ENCODE measurements at regions not wholly inside any gene's neighbourhood (a gene's known extent, or its start where the extent isn't known, plus 50 kb on each side); places are given as distances from the start of the nearest gene placed in this dataset.

DNA sequence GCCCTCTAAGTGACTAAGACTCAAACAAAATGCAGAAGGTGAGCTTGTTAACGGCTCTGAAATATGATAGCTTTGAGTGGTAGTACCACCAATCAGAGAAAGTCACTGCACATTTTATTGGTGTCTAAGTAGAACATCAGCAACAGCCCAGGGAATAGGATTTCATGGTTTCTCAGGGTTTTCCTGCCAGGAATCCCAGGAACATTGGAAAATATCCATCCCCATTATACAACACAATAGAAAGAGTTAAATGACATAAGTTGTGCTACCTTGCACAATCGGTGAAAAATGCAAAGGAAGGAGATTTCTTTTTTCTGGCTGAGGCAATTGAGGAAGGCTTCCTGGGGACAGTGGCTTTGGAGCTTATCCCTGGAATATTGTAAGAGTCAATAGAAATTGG, 283.1 kb downstream of the HLX start:
- no peak for DNase-seq (ENCODE audit: low read depth, low spot score)

- no peak for DNase-seq (ENCODE audit: low read depth, low spot score)
Measured at GRCh38 chr1:221162939-221163338, 283.7 kb downstream of the HLX start.

- no peak for DNase-seq (ENCODE audit: low read depth, low spot score)
Measured at GRCh38 chr1:221164029-221164428, 284.8 kb downstream of the HLX start.

- no peak for DNase-seq (ENCODE audit: low read depth, low spot score)
Measured at GRCh38 chr1:221164951-221165838, 286.0 kb downstream of the HLX start.

- DNase-seq (ENCODE audit: low read depth, low spot score), result no peak
Measured at GRCh38 chr1:221165839-221166500, 286.7 kb downstream of the HLX start.

- no peak for DNase-seq (ENCODE audit: low read depth, low spot score)
Measured at GRCh38 chr1:221166559-221167318, 287.5 kb downstream of the HLX start.

DNA sequence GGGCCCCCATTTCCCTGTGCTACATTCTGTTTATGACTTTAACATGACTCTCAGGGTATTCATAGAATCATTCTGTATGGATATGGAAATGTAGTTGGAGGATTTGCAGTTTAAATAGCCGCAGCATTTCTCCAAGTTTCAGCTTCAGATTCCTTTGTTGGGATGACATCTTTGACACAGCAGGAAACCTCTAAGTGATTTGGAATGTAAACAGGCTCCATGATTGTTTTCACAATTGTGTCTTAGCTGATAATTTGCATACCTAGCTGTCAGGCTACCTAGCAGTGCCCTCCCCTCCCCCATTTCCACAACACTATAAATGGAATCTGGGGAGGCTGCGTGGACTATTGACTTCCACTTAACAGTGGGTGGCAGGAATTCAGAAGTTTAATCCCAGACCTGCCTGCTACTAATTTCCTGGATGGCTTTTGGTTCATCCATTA, 290.2 kb downstream of the HLX start:
- DNase-seq (ENCODE audit: low read depth, low spot score), result peak; percentile 83

DNA sequence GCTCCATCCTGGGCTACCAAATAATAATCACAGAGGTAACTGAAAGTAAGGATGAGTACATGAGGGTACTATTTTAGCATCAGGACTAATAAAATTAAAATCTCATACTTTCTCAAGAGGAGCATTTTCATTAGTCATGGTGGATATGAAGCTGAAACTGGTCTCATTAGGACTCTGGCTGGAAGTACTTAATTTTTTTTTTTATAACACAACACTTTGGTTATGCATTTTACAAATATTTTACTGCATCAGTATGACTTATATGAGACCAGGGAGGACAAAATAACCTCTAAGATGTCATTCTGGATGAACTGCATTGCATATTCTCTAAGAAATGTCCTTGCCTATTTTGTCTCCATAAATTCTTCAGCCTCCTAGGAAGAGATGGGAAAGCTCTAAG, 290.9 kb downstream of the HLX start:
- DNase-seq (ENCODE audit: low read depth, low spot score), result no peak

DNA sequence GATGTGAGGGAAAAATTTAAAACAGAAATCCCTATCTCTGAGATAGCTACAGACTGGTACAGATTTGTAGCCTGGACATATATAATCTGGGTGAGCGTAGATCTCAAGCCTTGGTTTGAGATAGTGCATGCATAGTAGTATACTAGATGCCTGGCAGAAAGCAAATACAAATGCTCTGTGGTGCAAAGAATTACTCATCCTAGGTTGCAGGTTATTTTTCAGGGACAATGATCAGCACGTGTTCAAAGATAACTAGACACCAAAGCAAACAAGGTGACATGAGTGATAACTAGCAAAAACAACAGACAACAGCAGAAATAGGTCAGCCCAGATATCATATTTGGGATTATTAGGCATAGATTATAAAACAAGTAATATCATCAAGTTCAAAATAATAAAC, 292.5 kb downstream of the HLX start:
- DNase-seq (ENCODE audit: low read depth, low spot score), result no peak

- DNase-seq (ENCODE audit: low read depth, low spot score), result no peak
Measured at GRCh38 chr1:221172841-221173240, 293.6 kb downstream of the HLX start.

GRCh38 chr1:221174330-221174993, 295.2 kb downstream of the HLX start:
- DNase-seq (ENCODE audit: low read depth, low spot score), result no peak

DNA sequence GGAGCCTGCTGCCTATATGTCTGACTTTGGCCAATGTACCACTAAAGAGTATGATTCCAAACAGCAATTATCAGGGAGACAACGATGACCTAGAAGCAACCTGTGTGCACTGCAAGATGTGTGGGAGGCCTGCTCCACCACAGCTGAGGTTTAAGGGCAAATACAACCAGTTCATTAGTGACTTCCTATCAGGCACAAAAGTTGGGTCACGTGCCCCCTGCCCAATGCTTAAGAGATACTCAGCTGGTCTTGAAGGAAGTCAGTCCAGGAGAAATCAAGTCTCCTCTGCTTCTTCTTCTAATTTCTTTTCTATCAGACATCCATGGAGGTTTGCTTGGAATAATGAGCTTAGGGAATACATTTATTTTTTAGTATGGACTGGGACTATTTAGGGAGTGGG, 296.0 kb downstream of the HLX start:
- no peak for DNase-seq (ENCODE audit: low read depth, low spot score)

GRCh38 chr1:221180704-221181368, 301.6 kb downstream of the HLX start:
- DNase-seq (ENCODE audit: low read depth, low spot score), result no peak

DNA sequence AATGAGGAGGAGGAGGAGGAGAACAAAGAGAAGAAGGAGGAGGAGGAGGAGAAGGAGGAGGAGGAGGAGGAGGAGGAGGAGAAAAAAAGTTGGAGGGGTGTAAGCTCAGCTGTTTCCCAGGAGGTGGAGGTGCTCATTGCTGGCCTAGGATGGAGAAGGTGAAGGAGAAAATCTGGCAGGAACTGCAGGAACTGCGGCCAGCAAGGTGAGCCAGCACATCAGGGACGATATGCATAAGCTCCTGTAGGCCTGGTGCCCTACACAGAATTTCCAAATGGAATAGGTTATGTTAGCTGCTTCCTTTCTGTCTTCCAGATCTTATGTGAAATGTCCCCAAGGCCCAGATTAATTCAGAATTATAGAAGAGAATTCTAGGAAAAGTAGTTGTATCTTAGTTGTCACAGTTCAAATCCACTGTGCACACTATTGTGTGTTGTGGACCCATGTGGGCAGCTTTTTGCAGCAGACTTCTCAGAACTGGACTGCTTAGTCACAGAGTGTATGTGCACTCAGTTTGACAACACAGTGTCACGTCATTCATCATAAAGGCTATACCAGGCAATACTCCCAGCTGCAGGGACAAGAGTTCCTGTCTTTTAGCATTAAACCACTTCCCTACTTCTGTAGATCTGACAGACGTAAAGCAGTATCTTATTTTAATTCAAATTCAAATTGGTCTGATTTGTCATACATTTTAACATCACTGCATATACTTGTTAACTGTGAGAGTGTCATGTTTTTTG, 303.7 kb downstream of the HLX start:
- DNase-seq (ENCODE audit: low read depth, low spot score), result no peak

DNA sequence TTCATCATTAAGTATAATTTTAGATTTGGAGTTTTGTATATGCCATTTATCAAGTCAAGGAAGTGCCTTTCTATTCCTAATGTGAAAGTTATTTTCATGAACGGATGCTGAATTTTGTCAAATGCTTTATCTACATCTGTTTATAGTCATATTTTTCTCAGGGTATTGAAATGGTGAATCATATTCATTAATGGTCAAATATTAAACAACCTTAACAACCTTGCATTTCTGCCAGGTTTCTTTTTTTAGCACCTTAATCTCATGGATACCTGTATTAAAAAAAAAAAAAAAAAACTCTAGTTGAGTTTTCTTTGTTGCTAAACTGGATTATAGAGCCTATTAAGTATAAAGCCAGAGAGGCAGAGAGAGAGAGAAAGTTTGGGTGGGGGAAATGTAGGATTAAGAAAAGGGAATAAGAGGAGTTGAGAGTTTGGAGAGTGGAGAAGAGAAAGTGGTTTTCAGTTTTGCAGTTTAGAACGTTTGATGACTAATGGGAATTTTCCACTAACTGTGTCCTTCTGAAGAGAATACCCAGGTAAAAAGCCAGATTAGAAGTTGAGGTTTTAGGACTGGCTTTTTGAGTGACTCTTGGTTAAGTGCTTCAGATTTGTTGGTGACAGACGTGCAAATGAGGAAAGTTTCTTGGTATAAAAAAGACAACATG, 305.0 kb downstream of the HLX start:
- no peak for DNase-seq (ENCODE audit: low read depth, low spot score)

- no peak for DNase-seq (ENCODE audit: low read depth, low spot score)
Measured at GRCh38 chr1:221187174-221187573, 307.9 kb downstream of the HLX start.

DNA sequence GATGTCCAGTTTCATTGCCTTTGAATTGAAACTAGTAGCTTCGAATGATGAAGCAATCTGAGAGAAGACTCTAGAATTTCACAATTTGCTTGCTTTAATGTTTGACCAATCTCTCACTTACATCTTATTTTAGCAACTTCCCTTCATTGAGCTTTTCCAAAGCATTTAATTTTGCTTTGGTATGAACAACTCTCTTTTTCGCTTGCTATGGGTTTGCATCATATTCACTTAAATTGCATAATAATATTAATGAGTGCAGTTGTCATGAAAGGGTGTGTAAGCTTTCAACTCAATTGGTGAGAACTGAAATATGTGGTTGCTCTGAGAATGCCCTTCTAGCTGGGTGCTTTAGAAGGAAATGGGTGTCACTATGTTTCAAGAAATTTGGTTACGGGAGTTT, 309.2 kb downstream of the HLX start:
- DNase-seq (ENCODE audit: low read depth, low spot score), result no peak

DNA sequence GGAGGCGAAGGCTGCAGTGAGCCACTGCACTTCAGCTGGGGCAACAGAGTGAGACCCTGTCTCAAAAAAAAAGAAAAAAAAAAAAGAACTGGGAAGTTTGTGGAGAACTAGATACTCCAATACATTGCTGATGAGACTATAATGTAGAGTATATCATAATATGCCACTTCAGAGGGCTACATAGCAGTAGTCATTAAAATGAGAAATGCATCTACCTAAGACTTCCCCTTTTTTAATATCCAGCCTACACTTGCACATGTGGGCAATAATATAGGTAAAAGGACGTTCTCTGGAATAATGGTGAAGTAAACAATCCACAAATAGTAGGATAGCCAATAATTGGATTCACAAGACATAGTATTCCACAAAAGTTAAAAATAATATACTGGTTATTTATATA, 311.0 kb downstream of the HLX start:
- no peak for DNase-seq (ENCODE audit: low read depth, low spot score)

DNA sequence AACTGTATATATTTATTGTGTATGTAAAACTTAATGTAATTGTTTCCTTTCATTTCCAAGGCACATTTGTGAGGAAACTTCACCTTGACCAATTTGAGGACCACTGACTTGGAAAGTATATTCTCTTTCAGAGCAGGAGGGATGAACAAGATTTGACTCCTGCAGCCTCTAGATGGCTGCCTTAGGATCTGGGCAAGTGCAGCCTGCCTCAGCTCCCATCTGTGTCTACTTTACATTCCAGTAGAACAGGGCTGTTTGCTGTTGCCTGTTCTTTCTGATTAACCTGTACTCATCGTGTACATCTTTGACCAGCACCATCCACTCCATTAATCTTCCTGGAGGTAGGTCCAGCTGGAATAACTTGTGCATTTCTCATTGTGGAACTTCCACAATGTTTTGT, 312.8 kb downstream of the HLX start:
- DNase-seq (ENCODE audit: low read depth, low spot score), result no peak

GRCh38 chr1:221200464-221200863, 321.2 kb downstream of the HLX start:
- no peak for DNase-seq (ENCODE audit: low read depth, low spot score)

Data from iPS DF 19.7 (cell line).